Stimulated activated naive CD8-positive, alpha-beta T cell treated with anti-CD3 and anti-CD28 coated beads, Interleukin-15, Interleukin-2, amounts not matched to agents 100 ng/mL and 50 ng/mL, for 24 hours (primary cell): ENCODE measurements at regions not wholly inside any gene's neighbourhood (a gene's known extent, or its start where the extent isn't known, plus 50 kb on each side); places are given as distances from the start of the nearest gene placed in this dataset.

ENCODE experiments used
- H3K27ac Mint-ChIP-seq: one replicate; pipeline ENCODE4 v1.8.0; 2021; ENCODE audit warnings: mild to moderate bottlenecking, mixed read lengths
- H3K27me3 Mint-ChIP-seq: one replicate; pipeline ENCODE4 v1.8.0; 2021; ENCODE audit warnings: mixed read lengths
- H3K36me3 Mint-ChIP-seq: one replicate; pipeline ENCODE4 v1.8.0; 2021; ENCODE audit warnings: low read depth, mixed read lengths
- H3K4me1 Mint-ChIP-seq: one replicate; pipeline ENCODE4 v1.8.0; 2021; ENCODE audit warnings: low read depth, mixed read lengths
- H3K4me3 Mint-ChIP-seq: one replicate; pipeline ENCODE4 v1.8.0; 2021; ENCODE audit warnings: mild to moderate bottlenecking, mixed read lengths
- H3K9me3 Mint-ChIP-seq: one replicate; pipeline ENCODE4 v1.8.0; 2021; ENCODE audit warnings: mixed read lengths

- Mint-ChIP-seq H3K4me1 (peaks cover 9% of the 10 kb centered on the region), H3K4me3 (peak overlapping the region; percentile 39), H3K9me3 (no peaks in the 10 kb centered on the region), H3K27me3 (peaks cover 14% of the 10 kb centered on the region), H3K36me3 (no peaks in the 10 kb centered on the region), H3K27ac (peak overlapping the region; percentile 33)
Observed at GRCh38 chr6:100257793-100258395, 206.8 kb downstream of the SIM1 start.

GRCh38 chr6:100255701-100256100 is 209.0 kb downstream of the SIM1 start:
- Mint-ChIP-seq H3K36me3 (no peaks in the 10 kb centered on the region), H3K27me3 (peaks cover 6% of the 10 kb centered on the region), H3K4me3 (no peak overlapping the region), H3K9me3 (no peaks in the 10 kb centered on the region), H3K4me1 (peaks cover 9% of the 10 kb centered on the region), H3K27ac (no peak overlapping the region)

- H3K27me3 Mint-ChIP-seq = no peaks in the 10 kb centered on the region
- no peak overlapping the region for H3K27ac Mint-ChIP-seq
- H3K9me3 Mint-ChIP-seq = no peaks in the 10 kb centered on the region
- H3K36me3 Mint-ChIP-seq = no peaks in the 10 kb centered on the region
- H3K4me1 Mint-ChIP-seq = no peaks in the 10 kb centered on the region
- no peak overlapping the region for H3K4me3 Mint-ChIP-seq
Observed at GRCh38 chr6:100247123-100247522, 217.6 kb downstream of the SIM1 start.

- Mint-ChIP-seq H3K36me3 (no peaks in the 10 kb centered on the region), H3K4me1 (no peaks in the 10 kb centered on the region), H3K27me3 (no peaks in the 10 kb centered on the region), H3K27ac (no peak overlapping the region), H3K4me3 (no peak overlapping the region), H3K9me3 (no peaks in the 10 kb centered on the region)
Observed at GRCh38 chr6:100246206-100246605, 218.5 kb downstream of the SIM1 start.

GRCh38 chr6:100240798-100241197 is 223.9 kb downstream of the SIM1 start:
- H3K36me3 Mint-ChIP-seq = no peaks in the 10 kb centered on the region
- peaks cover under 1% of the 10 kb centered on the region for H3K27me3 Mint-ChIP-seq
- no peak overlapping the region for H3K4me3 Mint-ChIP-seq
- no peaks in the 10 kb centered on the region for H3K4me1 Mint-ChIP-seq
- no peaks in the 10 kb centered on the region for H3K9me3 Mint-ChIP-seq
- no peak overlapping the region for H3K27ac Mint-ChIP-seq

GRCh38 chr6:100237821-100238220 is 226.9 kb downstream of the SIM1 start:
- H3K27me3 Mint-ChIP-seq = peaks cover 4% of the 10 kb centered on the region
- no peaks in the 10 kb centered on the region for H3K9me3 Mint-ChIP-seq
- H3K27ac Mint-ChIP-seq = no peak overlapping the region
- H3K4me3 Mint-ChIP-seq = no peak overlapping the region
- H3K4me1 Mint-ChIP-seq = no peaks in the 10 kb centered on the region
- no peaks in the 10 kb centered on the region for H3K36me3 Mint-ChIP-seq

GRCh38 chr6:100236389-100236788 is 228.3 kb downstream of the SIM1 start:
- Mint-ChIP-seq H3K27me3 (peaks cover 4% of the 10 kb centered on the region), H3K4me3 (no peak overlapping the region), H3K27ac (no peak overlapping the region), H3K36me3 (no peaks in the 10 kb centered on the region), H3K9me3 (no peaks in the 10 kb centered on the region), H3K4me1 (no peaks in the 10 kb centered on the region)

- Mint-ChIP-seq H3K4me3 (no peak overlapping the region), H3K36me3 (no peaks in the 10 kb centered on the region), H3K9me3 (no peaks in the 10 kb centered on the region), H3K27me3 (peaks cover 12% of the 10 kb centered on the region), H3K27ac (no peak overlapping the region), H3K4me1 (no peaks in the 10 kb centered on the region)
Observed at GRCh38 chr6:100235631-100236030, 229.1 kb downstream of the SIM1 start.

GRCh38 chr6:100234625-100235024 is 230.1 kb downstream of the SIM1 start:
- Mint-ChIP-seq H3K36me3 (no peaks in the 10 kb centered on the region), H3K4me1 (no peaks in the 10 kb centered on the region), H3K27ac (no peak overlapping the region), H3K27me3 (peaks cover 22% of the 10 kb centered on the region), H3K4me3 (no peak overlapping the region), H3K9me3 (no peaks in the 10 kb centered on the region)

GRCh38 chr6:100232781-100233573 is 231.7 kb downstream of the SIM1 start:
- H3K27me3 Mint-ChIP-seq = peaks cover 35% of the 10 kb centered on the region
- H3K27ac Mint-ChIP-seq = no peak overlapping the region
- peaks cover 12% of the 10 kb centered on the region for H3K4me1 Mint-ChIP-seq
- H3K4me3 Mint-ChIP-seq = no peak overlapping the region
- no peaks in the 10 kb centered on the region for H3K9me3 Mint-ChIP-seq
- no peaks in the 10 kb centered on the region for H3K36me3 Mint-ChIP-seq

GRCh38 chr6:100230953-100231316 is 233.8 kb downstream of the SIM1 start:
- Mint-ChIP-seq H3K36me3 (no peaks in the 10 kb centered on the region), H3K4me3 (no peak overlapping the region), H3K4me1 (peaks cover 15% of the 10 kb centered on the region), H3K27me3 (peaks cover 42% of the 10 kb centered on the region), H3K27ac (no peak overlapping the region), H3K9me3 (no peaks in the 10 kb centered on the region)

- peaks cover 15% of the 10 kb centered on the region for H3K4me1 Mint-ChIP-seq
- H3K27ac Mint-ChIP-seq = peak overlapping the region; percentile 10
- H3K36me3 Mint-ChIP-seq = no peaks in the 10 kb centered on the region
- no peaks in the 10 kb centered on the region for H3K9me3 Mint-ChIP-seq
- no peak overlapping the region for H3K4me3 Mint-ChIP-seq
- H3K27me3 Mint-ChIP-seq = peaks cover 38% of the 10 kb centered on the region
Observed at GRCh38 chr6:100230115-100230952, 234.4 kb downstream of the SIM1 start.

GRCh38 chr6:100229512-100229911 is 235.2 kb downstream of the SIM1 start:
- H3K36me3 Mint-ChIP-seq = no peaks in the 10 kb centered on the region
- H3K27me3 Mint-ChIP-seq = peaks cover 38% of the 10 kb centered on the region
- peak overlapping the region; percentile 7 for H3K4me3 Mint-ChIP-seq
- no peaks in the 10 kb centered on the region for H3K9me3 Mint-ChIP-seq
- H3K27ac Mint-ChIP-seq = no peak overlapping the region
- peaks cover 15% of the 10 kb centered on the region for H3K4me1 Mint-ChIP-seq

GRCh38 chr6:100228834-100229441 is 234.9 kb upstream of the MCHR2 start:
- Mint-ChIP-seq H3K4me1 (peaks cover 15% of the 10 kb centered on the region), H3K9me3 (no peaks in the 10 kb centered on the region), H3K36me3 (no peaks in the 10 kb centered on the region), H3K27me3 (peaks cover 38% of the 10 kb centered on the region), H3K27ac (peak overlapping the region; percentile 36), H3K4me3 (peak overlapping the region; percentile 65)

- peaks cover 15% of the 10 kb centered on the region for H3K4me1 Mint-ChIP-seq
- H3K4me3 Mint-ChIP-seq = peak overlapping the region; percentile 60
- H3K36me3 Mint-ChIP-seq = no peaks in the 10 kb centered on the region
- peaks cover 38% of the 10 kb centered on the region for H3K27me3 Mint-ChIP-seq
- H3K27ac Mint-ChIP-seq = peak overlapping the region; percentile 36
- no peaks in the 10 kb centered on the region for H3K9me3 Mint-ChIP-seq
Observed at GRCh38 chr6:100228437-100228833, 234.4 kb upstream of the MCHR2 start.
